K562 (cell line): ENCODE measurements at regions not wholly inside any gene's neighbourhood (a gene's known extent, or its start where the extent isn't known, plus 50 kb on each side); places are given as distances from the start of the nearest gene placed in this dataset.

Experiments
- ATAC-seq: fragments of 200-7000 bp; cut with Tn5 transposase; 3 replicates; pipeline ENCODE4 v1.9.1; 2020; ENCODE audit warnings: moderate library complexity
- BruUV-seq: library from RNA; stranded (reverse); fragments of 400-500 nt; replicated peaks from 2 replicates; lab custom pipeline; 2021; lab: Mats Ljungman, UMichigan
- CTCF ChIA-PET: fragments of 300-600 bp; formaldehyde crosslinking; extraction: SDS; loops from one replicate; lab custom pipeline; 2021; ENCODE audit warnings: low intra/inter-chr PET ratio; lab: Yijun Ruan, JAX
- POLR2A ChIA-PET: fragments of 300-600, 350-650 bp; sonication (Branson Sonifier 250); formaldehyde crosslinking; extraction: SDS; loops from one replicate; lab custom pipeline; 2021; ENCODE audit warnings: antibody characterized with exemption, inconsistent platforms; lab: Yijun Ruan, JAX
- DNase-seq, 4 experiments: peaks; one replicate each; pipeline versions ENCODE4 v3.0.0 to v3.0.0-alpha.2; 2011 to 2018; ENCODE audit warnings: low spot score in 3 of 4, mixed read lengths in 3 of 4; ENCODE audit errors: extremely low read depth in 1 of 4
- FAIRE-seq: peaks from 2 replicates; lab custom pipeline; 2011; peaks lifted over from hg19 to GRCh38; lab: Jason Lieb, UNC
- H2AFZ ChIP-seq: 2 replicates; pipeline ENCODE4 v1.6.0; 2011; ENCODE audit warnings: low read depth, low read length, control low read depth, inconsistent platforms
- H3K27ac ChIP-seq: fragments of 200-600 bp; 3 replicates; pipeline ENCODE4 v1.8.0; 2011; ENCODE audit warnings: low read depth, mild to moderate bottlenecking, control low read depth, inconsistent platforms, low read length, moderate library complexity, mixed read lengths; ENCODE audit errors: extremely low read depth
- H3K27me3 ChIP-seq, 2 experiments: fragments of 300-600 bp in 1 of 2; 2 replicates in 1 of 2; 3 replicates in 1 of 2; pipeline versions ENCODE4 v1.6.0 to v1.8.0; 2011; ENCODE audit warnings: inconsistent platforms in 2 of 2, low read length in 2 of 2, mild to moderate bottlenecking in 1 of 2, mixed read lengths in 1 of 2, moderate library complexity in 1 of 2; ENCODE audit not compliant: control insufficient read depth in 2 of 2, insufficient read depth in 2 of 2
- H3K36me3 ChIP-seq: fragments of 300-600 bp; 3 replicates; pipeline ENCODE4 v1.8.0; 2011; ENCODE audit warnings: mild to moderate bottlenecking, low read length, inconsistent platforms; ENCODE audit not compliant: control insufficient read depth, insufficient read depth
- H3K4me1 ChIP-seq, 2 experiments: fragments of 200-600 bp in 1 of 2; replicated peaks in 1 of 2; 2 replicates in 1 of 2; 3 replicates in 1 of 2; pipeline versions ENCODE4 v1.5.1 to v1.8.0; 2011; ENCODE audit warnings: inconsistent platforms in 2 of 2, low read length in 2 of 2, mild to moderate bottlenecking in 1 of 2, mixed read lengths in 1 of 2, moderate library complexity in 1 of 2; ENCODE audit not compliant: control insufficient read depth in 2 of 2, insufficient read depth in 2 of 2
- H3K4me2 ChIP-seq: 2 replicates; pipeline ENCODE4 v1.6.1; 2011; ENCODE audit warnings: low read length, control low read depth, inconsistent platforms, mixed read lengths; ENCODE audit not compliant: insufficient read depth
- H3K4me3 ChIP-seq: fragments of 200-600 bp; sonication (generic), shearing (Covaris generic); 2 replicates; pipeline ENCODE4 v1.5.1; 2016; ENCODE audit warnings: control low read depth, inconsistent platforms
- H3K79me2 ChIP-seq: fragments of 200-600 bp; 3 replicates; pipeline ENCODE4 v1.8.0; 2011; ENCODE audit warnings: low read length, inconsistent platforms; ENCODE audit not compliant: control insufficient read depth, insufficient read depth
- H3K9ac ChIP-seq, 2 experiments: 2 replicates each; pipeline versions ENCODE4 v1.6.0 to v1.6.1; 2011; ENCODE audit warnings: low read depth in 2 of 2, low read length in 2 of 2, control low read depth in 1 of 2, inconsistent platforms in 1 of 2, mild to moderate bottlenecking in 1 of 2, mixed read lengths in 1 of 2; ENCODE audit not compliant: insufficient read depth in 1 of 2
- H3K9me1 ChIP-seq: one replicate; pipeline ENCODE4 v1.6.0; 2011; ENCODE audit warnings: inconsistent platforms, mild to moderate bottlenecking, low read length, moderate library complexity; ENCODE audit not compliant: control insufficient read depth, insufficient read depth
- H3K9me3 ChIP-seq: replicated peaks from 2 replicates; pipeline ENCODE4 v1.5.1; 2011; ENCODE audit warnings: low read depth, low read length, inconsistent platforms; ENCODE audit not compliant: control insufficient read depth, insufficient read depth
- H4K20me1 ChIP-seq: replicated peaks from 2 replicates; pipeline ENCODE4 v1.6.1; 2011; ENCODE audit warnings: low read length, inconsistent platforms, mixed read lengths; ENCODE audit not compliant: control insufficient read depth, insufficient read depth
- CBX8 ChIP-seq: fragments of 200-600 bp; sonication (generic); IDR thresholded peaks from 2 replicates; pipeline ENCODE4 v1.6.1; 2012; ENCODE audit warnings: borderline replicate concordance, mixed run types, low read depth, mild to moderate bottlenecking, moderate library complexity, mixed read lengths, low read length, control low read depth, inconsistent platforms; ENCODE audit not compliant: poor library complexity, severe bottlenecking; ENCODE audit errors: extremely low read depth
- EZH2 ChIP-seq: IDR thresholded peaks from 2 replicates; pipeline ENCODE4 v1.6.1; 2012; ENCODE audit warnings: low read depth, mild to moderate bottlenecking, inconsistent platforms, low read length, borderline replicate concordance
- HNRNPK ChIP-seq: fragments of 200-400 bp; formaldehyde crosslinking; IDR thresholded peaks from one replicate; pipeline ENCODE4 v1.6.1; 2018; ENCODE audit warnings: mild to moderate bottlenecking, low read depth, low read length; ENCODE audit not compliant: poor library complexity, severe bottlenecking
- HNRNPLL ChIP-seq: fragments of 200-400 bp; formaldehyde crosslinking; IDR thresholded peaks from 2 replicates; pipeline ENCODE4 v1.6.1; 2017; ENCODE audit warnings: low read length, low read depth, mild to moderate bottlenecking; ENCODE audit not compliant: poor library complexity, severe bottlenecking
- KAT8 ChIP-seq: fragments of 450-650 bp; IDR thresholded peaks from 2 replicates; pipeline ENCODE4 v1.6.1; 2016; ENCODE audit warnings: low read depth, mild to moderate bottlenecking
- NUFIP1 ChIP-seq: fragments of 450-650 bp; IDR thresholded peaks from 2 replicates; pipeline ENCODE4 v1.6.1; 2018; ENCODE audit not compliant: partially characterized antibody
- PCBP1 ChIP-seq: fragments of 200-400 bp; formaldehyde crosslinking; IDR thresholded peaks from 2 replicates; pipeline ENCODE4 v1.6.1; 2018; ENCODE audit warnings: mild to moderate bottlenecking, low read depth, low read length; ENCODE audit not compliant: poor library complexity, severe bottlenecking
- SETDB1 ChIP-seq: IDR thresholded peaks from one replicate; pipeline ENCODE4 v1.6.1; 2012; ENCODE audit warnings: low read length, control low read depth, inconsistent platforms
- SLC30A9 ChIP-seq: fragments of 250-450 bp; sonication (Bioruptor Pico); IDR thresholded peaks from 2 replicates; pipeline ENCODE4 v1.8.0; 2022; ENCODE audit warnings: mild to moderate bottlenecking, moderate library complexity
- ZBTB1 ChIP-seq: sonication (generic); formaldehyde crosslinking; IDR thresholded peaks from 2 replicates; pipeline ENCODE4 v1.8.1; 2023; ENCODE audit warnings: missing genetic modification reagents, low read depth, mild to moderate bottlenecking, borderline replicate concordance
- ZNF354B ChIP-seq: fragments of 250-450 bp; sonication (Bioruptor Pico); IDR thresholded peaks from 2 replicates; pipeline ENCODE4 v1.4.0; 2020
- ZNF644 ChIP-seq: fragments of 200-800 bp; sonication (Bioruptor generic); IDR thresholded peaks from 2 replicates; pipeline ENCODE4 v1.6.1; 2016; ENCODE audit warnings: low read depth, missing genetic modification characterization, missing compliant biosample characterization
- ZNF76 ChIP-seq: fragments of 250-450 bp; sonication (Bioruptor Pico); IDR thresholded peaks from 2 replicates; pipeline ENCODE4 v1.4.0; 2020; ENCODE audit warnings: mild to moderate bottlenecking, moderate library complexity, borderline replicate concordance
- WGBS: fragments of 100-300 bp; shearing (Covaris generic); methylation state at CpG from one replicate; pipeline ENCODE4 v1.1.6; 2016; ENCODE audit warnings: low coverage, mixed read lengths; ENCODE audit not compliant: insufficient coverage; ENCODE audit errors: missing lambda C conversion rate; 5-methylcytosine and 5-hydroxymethylcytosine counted together
- in situ Hi-C: fragments of 300-500 bp; cut with MboI; formaldehyde crosslinking; loops from 4 replicates; pipeline ENCODE4 v1.15.0; 2018; ENCODE audit warnings: inconsistent platforms, mixed read lengths
- intact Hi-C: fragments of 100-400 bp; cut with micrococcal nuclease; formaldehyde crosslinking; loops from 2 replicates; pipeline ENCODE4 v1.14.2; 2022
- TF ChIP-seq, protein P1 (sequence below): sonication (generic); formaldehyde crosslinking; IDR thresholded peaks from 2 replicates; pipeline ENCODE4 v1.8.1; 2022; ENCODE audit warnings: missing genetic modification reagents
- TF ChIP-seq, protein P2 (sequence below): fragments of 450-650 bp; conservative IDR thresholded peaks from 2 replicates; pipeline ENCODE4 v1.6.1; 2016; ENCODE audit warnings: missing genetic modification characterization, low read depth, mild to moderate bottlenecking, missing compliant biosample characterization, moderate library complexity
- TF ChIP-seq, protein P3 (sequence below): sonication (generic); formaldehyde crosslinking; IDR thresholded peaks from 2 replicates; pipeline ENCODE4 v1.8.1; 2023; ENCODE audit warnings: mild to moderate bottlenecking, missing genetic modification reagents, moderate library complexity
- TF ChIP-seq, protein P4 (sequence below): fragments of 450-650 bp; IDR thresholded peaks from 2 replicates; pipeline ENCODE4 v1.6.1; 2017; ENCODE audit warnings: antibody characterized with exemption

DNA sequence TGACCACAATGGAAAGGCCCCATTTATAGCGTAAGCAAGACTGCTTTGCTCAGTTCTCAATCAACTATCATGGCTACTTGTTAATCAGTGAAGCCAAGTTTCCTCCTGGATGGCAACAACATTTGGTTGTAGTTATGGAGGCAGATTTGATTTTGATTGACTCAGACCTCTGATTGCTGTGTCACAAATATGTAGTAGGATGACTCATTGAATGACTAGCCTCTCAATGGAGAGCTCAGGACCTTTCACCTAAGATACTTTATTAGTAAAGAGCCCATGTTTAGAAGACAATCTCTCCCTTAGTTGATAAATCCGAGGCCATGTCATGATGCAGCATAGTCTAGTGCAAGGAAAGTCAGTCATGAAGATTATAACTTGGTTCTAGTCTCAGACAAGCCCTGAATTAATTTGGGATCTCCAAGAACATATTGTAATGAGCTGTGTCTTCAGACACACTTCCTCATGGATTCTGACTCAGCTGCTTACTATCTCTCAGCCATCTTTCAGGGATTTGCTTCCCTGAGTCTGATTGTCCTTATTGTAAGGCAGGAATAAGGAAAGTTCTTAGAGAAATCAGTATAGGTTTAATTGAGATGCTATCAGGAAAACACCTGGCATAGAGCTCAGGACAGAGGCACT lies 397.4 kb upstream of the TMCO5A start:
- Histone ChIP-seq H3K9me3 (no peaks in the 10 kb centered on the region), H3K4me2 (no peak overlapping the region), H3K27ac (no peak overlapping the region), H3K9ac (no peak overlapping the region), H3K79me2 (no peaks in the 10 kb centered on the region), H2AFZ (no peak overlapping the region), H4K20me1 (no peaks in the 10 kb centered on the region), H3K27me3 (no peaks in the 10 kb centered on the region), H3K4me3 (no peak overlapping the region), H3K9me1 (no peaks in the 10 kb centered on the region), H3K4me1 (no peaks in the 10 kb centered on the region), H3K36me3 (no peaks in the 10 kb centered on the region)
- ChIA-PET POLR2A (no interaction called here), CTCF (no interaction called here)
- DNase-seq (no peak), ATAC-seq (no peak), FAIRE-seq (no peak)
- intact Hi-C loops (no loop called here), in situ Hi-C loops (no loop called here)
- no TSS peak for BruUV-seq
- WGBS, result 4% methylated on average over 2 of the region's 2 CpGs
- TF ChIP-seq ZNF644 (no peak), SETDB1 (no peak), NUFIP1 (no peak), CBX8 (no peak), ZNF354B (CRISPR knock-in tag) (no peak), ZBTB1 (CRISPR knock-in tag) (no peak), EZH2 (no peak), KAT8 (no peak), HNRNPK (no peak), HNRNPLL (no peak), PCBP1 (no peak), ZNF76 (CRISPR knock-in tag) (no peak), SLC30A9 (no peak)
- TF ChIP-seq, protein P1, sequence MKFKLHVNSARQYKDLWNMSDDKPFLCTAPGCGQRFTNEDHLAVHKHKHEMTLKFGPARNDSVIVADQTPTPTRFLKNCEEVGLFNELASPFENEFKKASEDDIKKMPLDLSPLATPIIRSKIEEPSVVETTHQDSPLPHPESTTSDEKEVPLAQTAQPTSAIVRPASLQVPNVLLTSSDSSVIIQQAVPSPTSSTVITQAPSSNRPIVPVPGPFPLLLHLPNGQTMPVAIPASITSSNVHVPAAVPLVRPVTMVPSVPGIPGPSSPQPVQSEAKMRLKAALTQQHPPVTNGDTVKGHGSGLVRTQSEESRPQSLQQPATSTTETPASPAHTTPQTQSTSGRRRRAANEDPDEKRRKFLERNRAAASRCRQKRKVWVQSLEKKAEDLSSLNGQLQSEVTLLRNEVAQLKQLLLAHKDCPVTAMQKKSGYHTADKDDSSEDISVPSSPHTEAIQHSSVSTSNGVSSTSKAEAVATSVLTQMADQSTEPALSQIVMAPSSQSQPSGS, result no peak
- TF ChIP-seq, protein P2, sequence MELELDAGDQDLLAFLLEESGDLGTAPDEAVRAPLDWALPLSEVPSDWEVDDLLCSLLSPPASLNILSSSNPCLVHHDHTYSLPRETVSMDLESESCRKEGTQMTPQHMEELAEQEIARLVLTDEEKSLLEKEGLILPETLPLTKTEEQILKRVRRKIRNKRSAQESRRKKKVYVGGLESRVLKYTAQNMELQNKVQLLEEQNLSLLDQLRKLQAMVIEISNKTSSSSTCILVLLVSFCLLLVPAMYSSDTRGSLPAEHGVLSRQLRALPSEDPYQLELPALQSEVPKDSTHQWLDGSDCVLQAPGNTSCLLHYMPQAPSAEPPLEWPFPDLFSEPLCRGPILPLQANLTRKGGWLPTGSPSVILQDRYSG, result no peak
- TF ChIP-seq, protein P3, sequence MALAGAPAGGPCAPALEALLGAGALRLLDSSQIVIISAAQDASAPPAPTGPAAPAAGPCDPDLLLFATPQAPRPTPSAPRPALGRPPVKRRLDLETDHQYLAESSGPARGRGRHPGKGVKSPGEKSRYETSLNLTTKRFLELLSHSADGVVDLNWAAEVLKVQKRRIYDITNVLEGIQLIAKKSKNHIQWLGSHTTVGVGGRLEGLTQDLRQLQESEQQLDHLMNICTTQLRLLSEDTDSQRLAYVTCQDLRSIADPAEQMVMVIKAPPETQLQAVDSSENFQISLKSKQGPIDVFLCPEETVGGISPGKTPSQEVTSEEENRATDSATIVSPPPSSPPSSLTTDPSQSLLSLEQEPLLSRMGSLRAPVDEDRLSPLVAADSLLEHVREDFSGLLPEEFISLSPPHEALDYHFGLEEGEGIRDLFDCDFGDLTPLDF (CRISPR knock-in tag), result no peak
- TF ChIP-seq, protein P4, sequence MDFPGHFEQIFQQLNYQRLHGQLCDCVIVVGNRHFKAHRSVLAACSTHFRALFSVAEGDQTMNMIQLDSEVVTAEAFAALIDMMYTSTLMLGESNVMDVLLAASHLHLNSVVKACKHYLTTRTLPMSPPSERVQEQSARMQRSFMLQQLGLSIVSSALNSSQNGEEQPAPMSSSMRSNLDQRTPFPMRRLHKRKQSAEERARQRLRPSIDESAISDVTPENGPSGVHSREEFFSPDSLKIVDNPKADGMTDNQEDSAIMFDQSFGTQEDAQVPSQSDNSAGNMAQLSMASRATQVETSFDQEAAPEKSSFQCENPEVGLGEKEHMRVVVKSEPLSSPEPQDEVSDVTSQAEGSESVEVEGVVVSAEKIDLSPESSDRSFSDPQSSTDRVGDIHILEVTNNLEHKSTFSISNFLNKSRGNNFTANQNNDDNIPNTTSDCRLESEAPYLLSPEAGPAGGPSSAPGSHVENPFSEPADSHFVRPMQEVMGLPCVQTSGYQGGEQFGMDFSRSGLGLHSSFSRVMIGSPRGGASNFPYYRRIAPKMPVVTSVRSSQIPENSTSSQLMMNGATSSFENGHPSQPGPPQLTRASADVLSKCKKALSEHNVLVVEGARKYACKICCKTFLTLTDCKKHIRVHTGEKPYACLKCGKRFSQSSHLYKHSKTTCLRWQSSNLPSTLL, result no peak
